SK-N-SH (cell line): ENCODE measurements at regions not wholly inside any gene's neighbourhood (a gene's known extent, or its start where the extent isn't known, plus 50 kb on each side); places are given as distances from the start of the nearest gene placed in this dataset.

Experiments
- CHD2 ChIP-seq: fragments of 150-350 bp; IDR thresholded peaks from 2 replicates; pipeline ENCODE4 v1.6.1; 2018; ENCODE audit warnings: low read length; ENCODE audit not compliant: partially characterized antibody
- EP300 ChIP-seq, 2 experiments: IDR thresholded peaks; 2 replicates each; pipeline versions ENCODE4 v1.4.0 to v1.6.1; 2012; ENCODE audit warnings: borderline replicate concordance in 1 of 2, low read depth in 1 of 2, low read length in 1 of 2
- EZH2phosphoT487 ChIP-seq: fragments of 200-600 bp; sonication (generic); IDR thresholded peaks from 2 replicates; pipeline ENCODE4 v1.6.1; 2017; ENCODE audit warnings: low read depth, mixed run types, mild to moderate bottlenecking, antibody characterized with exemption, moderate library complexity, borderline replicate concordance
- MAX ChIP-seq: IDR thresholded peaks from 2 replicates; pipeline ENCODE4 v1.4.0; 2012; ENCODE audit warnings: low read depth
- POLR2AphosphoS5 ChIP-seq: IDR thresholded peaks from 2 replicates; pipeline ENCODE4 v1.6.1; 2012; ENCODE audit warnings: low read depth, low read length
- RXRA ChIP-seq: IDR thresholded peaks from 2 replicates; pipeline ENCODE4 v1.4.0; 2012; ENCODE audit warnings: low read depth, mild to moderate bottlenecking, borderline replicate concordance
- TEAD4 ChIP-seq: IDR thresholded peaks from 2 replicates; pipeline ENCODE4 v1.4.0; 2012; ENCODE audit warnings: mild to moderate bottlenecking, borderline replicate concordance; ENCODE audit not compliant: insufficient read depth
- TF ChIP-seq, protein P1 (sequence below): fragments of 200-600 bp; sonication (generic); IDR thresholded peaks from 2 replicates; pipeline ENCODE4 v1.6.1; 2017; ENCODE audit warnings: antibody characterized with exemption, mild to moderate bottlenecking, moderate library complexity

DNA sequence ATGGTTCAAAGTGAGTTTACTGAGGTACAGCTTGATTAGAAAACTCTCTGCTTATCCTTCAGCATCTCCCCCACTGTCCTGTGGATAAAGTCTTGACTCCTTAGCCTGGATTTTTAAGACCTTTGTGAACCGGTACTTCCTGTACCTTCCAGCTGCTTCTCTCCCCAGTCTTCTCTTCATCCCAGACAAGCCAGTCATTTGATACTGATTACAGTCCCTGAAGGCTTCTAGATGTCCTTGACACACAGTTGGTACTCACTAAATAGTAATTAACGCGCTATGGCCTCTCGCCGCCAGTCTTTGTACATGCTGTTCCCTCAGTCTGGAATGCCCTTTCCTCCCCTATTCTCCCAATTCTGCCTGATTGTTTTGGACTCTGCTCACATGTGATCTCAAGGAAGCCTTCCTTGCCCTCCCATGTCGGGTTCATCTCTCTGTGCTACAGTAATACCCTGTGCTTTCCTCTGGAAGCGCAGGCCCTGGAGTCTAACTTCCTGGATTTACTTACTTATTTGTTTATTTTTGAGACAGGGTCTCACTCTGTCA is 50.6 kb upstream of the PTGR2 start:
- TF ChIP-seq RXRA (no peak), POLR2AphosphoS5 (no peak), EP300 (IDR thresholded peaks at IDR 0.05; ENCODE audit: borderline replicate concordance in 1 of 2, low read depth in 1 of 2, low read length in 1 of 2) (no peak), EZH2phosphoT487 (no peak), CHD2 (no peak), TEAD4 (no peak), MAX (no peak)
- TF ChIP-seq, protein P1, sequence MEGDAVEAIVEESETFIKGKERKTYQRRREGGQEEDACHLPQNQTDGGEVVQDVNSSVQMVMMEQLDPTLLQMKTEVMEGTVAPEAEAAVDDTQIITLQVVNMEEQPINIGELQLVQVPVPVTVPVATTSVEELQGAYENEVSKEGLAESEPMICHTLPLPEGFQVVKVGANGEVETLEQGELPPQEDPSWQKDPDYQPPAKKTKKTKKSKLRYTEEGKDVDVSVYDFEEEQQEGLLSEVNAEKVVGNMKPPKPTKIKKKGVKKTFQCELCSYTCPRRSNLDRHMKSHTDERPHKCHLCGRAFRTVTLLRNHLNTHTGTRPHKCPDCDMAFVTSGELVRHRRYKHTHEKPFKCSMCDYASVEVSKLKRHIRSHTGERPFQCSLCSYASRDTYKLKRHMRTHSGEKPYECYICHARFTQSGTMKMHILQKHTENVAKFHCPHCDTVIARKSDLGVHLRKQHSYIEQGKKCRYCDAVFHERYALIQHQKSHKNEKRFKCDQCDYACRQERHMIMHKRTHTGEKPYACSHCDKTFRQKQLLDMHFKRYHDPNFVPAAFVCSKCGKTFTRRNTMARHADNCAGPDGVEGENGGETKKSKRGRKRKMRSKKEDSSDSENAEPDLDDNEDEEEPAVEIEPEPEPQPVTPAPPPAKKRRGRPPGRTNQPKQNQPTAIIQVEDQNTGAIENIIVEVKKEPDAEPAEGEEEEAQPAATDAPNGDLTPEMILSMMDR, result no peak
